Testis (tissue), 2 donors: ENCODE measurements at regions not wholly inside any gene's neighbourhood (a gene's known extent, or its start where the extent isn't known, plus 50 kb on each side); places are given as distances from the start of the nearest gene placed in this dataset.

Experiments used
- DNase-seq: peaks from one replicate; pipeline ENCODE4 v3.0.0-alpha.2; 2019
- H3K27ac ChIP-seq, 2 donors: fragments of 200-600 bp; sonication (generic); one replicate each; pipeline ENCODE4 v1.5.1; 2019
- H3K27me3 ChIP-seq: fragments of 200-600 bp; sonication (generic); one replicate; pipeline ENCODE4 v1.5.1; 2019
- H3K36me3 ChIP-seq: fragments of 200-600 bp; sonication (generic); one replicate; pipeline ENCODE4 v1.5.1; 2017; ENCODE audit warnings: low read depth; ENCODE audit errors: missing control alignments
- H3K4me1 ChIP-seq: fragments of 200-600 bp; sonication (generic); one replicate; pipeline ENCODE4 v1.5.1; 2019
- H3K4me3 ChIP-seq, 2 donors: fragments of 200-600 bp; sonication (generic); one replicate each; pipeline ENCODE4 v1.5.1; 2017 to 2019
- H3K9me3 ChIP-seq: fragments of 200-600 bp; sonication (generic); one replicate; pipeline ENCODE4 v1.5.1; 2017
- CTCF ChIP-seq, 3 experiments: fragments of 450-650 bp in 2 of 3; fragments of 200-600 bp in 1 of 3; sonication (generic) in 1 of 3; IDR thresholded peaks; one replicate each; pipeline ENCODE4 v1.5.1; 2016 to 2019; ENCODE audit warnings: antibody characterized with exemption in 3 of 3, mild to moderate bottlenecking in 2 of 3, moderate library complexity in 1 of 3
- POLR2A ChIP-seq: fragments of 450-650 bp; IDR thresholded peaks from one replicate; pipeline ENCODE4 v1.6.1; 2017; ENCODE audit warnings: antibody characterized with exemption, mild to moderate bottlenecking, moderate library complexity
- WGBS, 2 donors: methylation state at CpG; one replicate each; pipeline ENCODE4 v1.1.5; 2018; 5-methylcytosine and 5-hydroxymethylcytosine counted together
- intact Hi-C: fragments of 100-400 bp; cut with DNase I; formaldehyde crosslinking; loops from one replicate; pipeline ENCODE4 v1.15.1; 2023; ENCODE audit warnings: low total_unique reads

GRCh38 chr2:153169609-153170008, 309.0 kb downstream of the RPRM start:
- no peak for DNase-seq
- no peaks in the 10 kb centered on the region for H3K27me3 ChIP-seq
- H3K9me3 ChIP-seq: no peaks in the 10 kb centered on the region
- no peak for TF ChIP-seq CTCF (IDR thresholded peaks at IDR 0.05)
- no peak for TF ChIP-seq POLR2A
- no peaks in the 10 kb centered on the region for H3K36me3 ChIP-seq
- H3K27ac ChIP-seq: no peak overlapping the region
- no peak overlapping the region for H3K4me3 ChIP-seq
- intact Hi-C loops: no loop called here
- H3K4me1 ChIP-seq: no peaks in the 10 kb centered on the region

- Histone ChIP-seq H3K27me3 (no peaks in the 10 kb centered on the region), H3K9me3 (no peaks in the 10 kb centered on the region)
- intact Hi-C loops: no loop called here
These were observed 313.5 kb downstream of the RPRM start for GRCh38 chr2:153165021-153165420.

GRCh38 chr2:153163055-153163454, 315.5 kb downstream of the RPRM start:
- DNase-seq: peak; percentile 34
- TF ChIP-seq POLR2A (no peak), CTCF (IDR thresholded peaks at IDR 0.05) (peak; percentile 10 to 54 (median 43))
- Histone ChIP-seq H3K9me3 (no peaks in the 10 kb centered on the region), H3K36me3 (no peaks in the 10 kb centered on the region), H3K4me3 (no peak overlapping the region), H3K27ac (no peak overlapping the region), H3K27me3 (no peaks in the 10 kb centered on the region), H3K4me1 (no peaks in the 10 kb centered on the region)
- WGBS, 2 donors: 70 to 81% methylated on average over 2 of the region's 2 CpGs
- intact Hi-C loops: no loop called here

More at GRCh38 chr2:153165021-153165420, 313.5 kb downstream of the RPRM start:
- H3K27ac ChIP-seq: no peak overlapping the region
- H3K4me3 ChIP-seq: no peak overlapping the region
- H3K36me3 ChIP-seq: no peaks in the 10 kb centered on the region
- DNase-seq: no peak
- no peaks in the 10 kb centered on the region for H3K4me1 ChIP-seq
- no peak for TF ChIP-seq CTCF (IDR thresholded peaks at IDR 0.05)
- TF ChIP-seq POLR2A: no peak

GRCh38 chr2:153156743-153157142, 321.8 kb downstream of the RPRM start:
- Histone ChIP-seq H3K4me1 (no peaks in the 10 kb centered on the region), H3K27ac (no peak overlapping the region), H3K36me3 (no peaks in the 10 kb centered on the region), H3K4me3 (no peak overlapping the region), H3K9me3 (no peaks in the 10 kb centered on the region), H3K27me3 (no peaks in the 10 kb centered on the region)
- DNase-seq: no peak
- WGBS, 2 donors: 90 to 93% methylated on average over 2 of the region's 2 CpGs
- TF ChIP-seq CTCF (IDR thresholded peaks at IDR 0.05) (no peak), POLR2A (no peak)
- intact Hi-C loops: no loop called here

- TF ChIP-seq POLR2A (no peak), CTCF (IDR thresholded peaks at IDR 0.05) (no peak)
- no peaks in the 10 kb centered on the region for H3K9me3 ChIP-seq
- 89 to 98% methylated on average over 2 of the region's 2 CpGs for WGBS, 2 donors
- no peaks in the 10 kb centered on the region for H3K36me3 ChIP-seq
- H3K4me3 ChIP-seq: no peak overlapping the region
- H3K27ac ChIP-seq: no peak overlapping the region
- H3K27me3 ChIP-seq: no peaks in the 10 kb centered on the region
- intact Hi-C loops: no loop called here
- H3K4me1 ChIP-seq: no peaks in the 10 kb centered on the region
- no peak for DNase-seq
These were observed 326.5 kb downstream of the RPRM start for GRCh38 chr2:153152036-153152435.
